ENCODE measurements at regions not wholly inside any gene's neighbourhood (a gene's known extent, or its start where the extent isn't known, plus 50 kb on each side); places are given as distances from the start of the nearest gene placed in this dataset.

DNA sequence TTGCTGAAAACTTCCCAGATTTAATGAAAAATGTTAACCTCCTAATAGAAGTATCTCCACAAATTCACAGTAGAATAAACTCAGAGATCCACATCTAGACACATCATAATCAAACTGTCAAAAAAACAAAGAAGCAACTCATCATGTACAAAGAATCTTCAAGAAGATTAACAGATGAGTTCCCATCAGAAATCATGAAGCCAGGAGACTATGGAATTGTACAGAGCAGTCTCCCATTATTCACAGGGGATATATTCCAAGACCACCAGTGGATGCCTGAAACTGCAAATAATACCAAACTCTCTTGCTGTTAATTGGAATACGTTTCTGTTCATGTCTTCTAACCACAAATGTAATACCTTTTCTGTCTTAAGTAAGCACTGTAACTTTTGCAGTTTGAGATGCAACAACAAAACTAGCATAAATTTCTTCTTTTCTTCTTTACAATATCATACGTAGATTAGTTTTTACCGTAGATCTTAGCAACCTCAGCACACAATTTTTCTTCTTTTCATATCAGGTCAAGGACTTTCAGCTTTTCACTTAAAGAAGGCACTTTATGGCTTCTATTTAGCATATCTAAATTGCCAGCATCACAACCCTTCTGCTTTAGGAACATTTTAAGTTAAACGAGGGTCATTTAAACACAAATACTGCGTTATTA, 70.3 kb upstream of the MIR17HG start:
- TF ChIP-seq, protein P1, sequence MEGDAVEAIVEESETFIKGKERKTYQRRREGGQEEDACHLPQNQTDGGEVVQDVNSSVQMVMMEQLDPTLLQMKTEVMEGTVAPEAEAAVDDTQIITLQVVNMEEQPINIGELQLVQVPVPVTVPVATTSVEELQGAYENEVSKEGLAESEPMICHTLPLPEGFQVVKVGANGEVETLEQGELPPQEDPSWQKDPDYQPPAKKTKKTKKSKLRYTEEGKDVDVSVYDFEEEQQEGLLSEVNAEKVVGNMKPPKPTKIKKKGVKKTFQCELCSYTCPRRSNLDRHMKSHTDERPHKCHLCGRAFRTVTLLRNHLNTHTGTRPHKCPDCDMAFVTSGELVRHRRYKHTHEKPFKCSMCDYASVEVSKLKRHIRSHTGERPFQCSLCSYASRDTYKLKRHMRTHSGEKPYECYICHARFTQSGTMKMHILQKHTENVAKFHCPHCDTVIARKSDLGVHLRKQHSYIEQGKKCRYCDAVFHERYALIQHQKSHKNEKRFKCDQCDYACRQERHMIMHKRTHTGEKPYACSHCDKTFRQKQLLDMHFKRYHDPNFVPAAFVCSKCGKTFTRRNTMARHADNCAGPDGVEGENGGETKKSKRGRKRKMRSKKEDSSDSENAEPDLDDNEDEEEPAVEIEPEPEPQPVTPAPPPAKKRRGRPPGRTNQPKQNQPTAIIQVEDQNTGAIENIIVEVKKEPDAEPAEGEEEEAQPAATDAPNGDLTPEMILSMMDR (IDR thresholded peaks at IDR 0.05), result no peak
- TF ChIP-seq POLR2A (IDR thresholded peaks at IDR 0.05) (no peak), POLR2AphosphoS5 (IDR thresholded peaks at IDR 0.05; ENCODE audit: insufficient read depth in 1 of 2, low read depth in 1 of 2) (no peak)

Measured in vagina (tissue), 2 donors.